Rectal smooth muscle tissue (tissue), 1 donor: ENCODE measurements at regions not wholly inside any gene's neighbourhood (a gene's known extent, or its start where the extent isn't known, plus 50 kb on each side); places are given as distances from the start of the nearest gene placed in this dataset.

ENCODE experiments used
- H3K27ac ChIP-seq: one replicate; pipeline ENCODE4 v1.7.0; 2013; ENCODE audit warnings: low read depth, low read length, inconsistent platforms
- H3K27me3 ChIP-seq: one replicate; pipeline ENCODE4 v1.7.0; 2013; ENCODE audit warnings: low read length; ENCODE audit not compliant: control insufficient read depth, insufficient read depth
- H3K36me3 ChIP-seq: one replicate; pipeline ENCODE4 v1.7.0; 2013; ENCODE audit warnings: low read length; ENCODE audit not compliant: control insufficient read depth, insufficient read depth
- H3K4me1 ChIP-seq: one replicate; pipeline ENCODE4 v1.7.0; 2013; ENCODE audit warnings: low read length; ENCODE audit not compliant: control insufficient read depth, insufficient read depth
- H3K4me3 ChIP-seq: one replicate; pipeline ENCODE4 v1.7.0; 2013; ENCODE audit warnings: low read length
- H3K9ac ChIP-seq: one replicate; pipeline ENCODE4 v1.7.0; 2013; ENCODE audit warnings: low read length

DNA sequence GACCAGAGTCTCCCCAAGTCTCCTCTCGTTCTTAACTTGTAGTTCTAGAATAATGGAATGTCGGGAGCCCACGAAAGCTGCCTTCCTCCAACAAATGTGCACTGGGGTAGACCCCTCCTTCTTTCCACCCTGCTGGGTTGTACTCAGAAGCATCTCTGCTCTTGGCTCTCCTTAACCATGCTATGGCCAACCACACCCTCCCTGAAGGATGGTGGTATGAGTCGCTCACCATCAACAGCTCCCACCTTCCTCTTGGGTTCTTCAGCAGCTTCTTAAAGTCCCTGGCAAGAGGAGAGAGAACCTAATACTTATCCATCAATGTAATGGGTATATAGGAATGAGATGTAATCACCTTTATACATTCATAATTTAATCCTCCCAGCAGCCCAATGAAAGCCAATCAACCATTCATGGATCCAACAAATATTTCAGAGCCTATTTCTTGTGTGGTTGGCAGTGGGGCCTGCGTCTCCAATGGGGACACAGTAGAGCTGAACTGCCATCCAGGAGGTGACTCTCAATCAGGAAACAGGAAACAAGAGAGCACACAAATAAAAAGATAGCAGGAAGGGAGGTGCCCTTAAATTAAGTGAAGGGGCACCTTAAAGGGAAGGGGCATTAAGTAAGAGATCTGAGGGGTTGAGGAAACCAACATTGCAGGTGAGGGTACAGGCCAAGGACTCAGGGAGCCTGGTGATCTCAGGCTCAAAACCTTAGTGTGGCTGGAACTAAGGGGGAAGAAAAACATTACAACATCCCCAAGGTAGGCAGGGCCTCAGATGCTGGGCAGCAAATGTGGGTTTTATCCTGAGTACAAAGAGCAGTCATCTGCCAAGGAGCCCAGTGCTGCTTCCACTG is 64.4 kb upstream of the ETS2 start:
- Histone ChIP-seq H3K27ac (no peak overlapping the region), H3K9ac (no peak overlapping the region), H3K27me3 (no peaks in the 10 kb centered on the region), H3K36me3 (no peaks in the 10 kb centered on the region), H3K4me1 (no peaks in the 10 kb centered on the region), H3K4me3 (no peak overlapping the region)

DNA sequence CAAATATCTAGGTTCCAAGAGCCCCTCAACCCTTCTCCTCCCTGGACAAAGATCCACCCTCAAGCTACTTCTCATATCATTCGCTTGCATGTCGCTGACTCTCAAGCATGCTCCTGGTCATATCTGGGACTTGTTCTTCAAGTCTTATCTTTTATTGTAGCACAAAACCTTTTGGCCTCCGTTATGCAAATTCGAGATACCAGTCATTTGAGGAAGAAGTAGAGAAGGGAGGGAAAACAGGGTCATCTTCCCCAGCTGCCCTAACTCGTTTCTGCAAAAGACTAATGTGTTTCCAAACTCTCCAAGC is 63.8 kb upstream of the ETS2 start:
- no peaks in the 10 kb centered on the region for H3K36me3 ChIP-seq
- no peak overlapping the region for H3K9ac ChIP-seq
- no peak overlapping the region for H3K27ac ChIP-seq
- no peaks in the 10 kb centered on the region for H3K4me1 ChIP-seq
- H3K4me3 ChIP-seq = no peak overlapping the region
- H3K27me3 ChIP-seq = no peaks in the 10 kb centered on the region

DNA sequence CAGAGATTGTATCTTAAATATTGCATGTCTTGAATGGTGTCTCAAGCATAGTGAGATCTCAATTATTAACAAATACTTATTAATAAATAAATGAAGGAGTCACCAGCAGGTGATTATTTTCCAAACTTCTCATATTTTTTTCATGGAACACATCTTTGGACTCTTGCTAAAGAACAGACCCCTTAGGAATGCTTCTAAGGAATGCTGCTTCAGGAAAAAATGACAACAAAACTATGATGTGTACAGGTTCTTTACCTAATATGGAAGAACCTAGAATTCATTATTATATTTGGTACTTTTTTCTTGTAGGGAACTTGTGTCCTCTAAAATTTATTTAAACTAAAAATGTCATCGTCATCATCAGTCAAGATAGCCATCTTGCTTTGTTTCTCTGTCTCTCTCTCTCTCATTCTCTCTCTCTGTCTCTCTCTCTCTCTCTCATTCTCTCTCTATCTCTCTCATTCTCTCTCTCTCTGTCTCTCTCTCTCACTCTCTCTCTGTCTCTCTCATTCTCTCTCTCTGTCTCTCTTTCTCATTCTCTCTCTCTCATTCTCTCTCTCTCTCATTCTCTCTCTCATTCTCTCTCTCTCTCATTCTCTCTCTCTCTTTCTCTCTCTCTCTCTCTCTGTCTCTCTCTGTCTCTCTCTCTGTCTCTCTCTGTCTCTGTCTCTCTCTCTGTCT is 63.0 kb upstream of the ETS2 start:
- Histone ChIP-seq H3K36me3 (no peaks in the 10 kb centered on the region), H3K4me1 (no peaks in the 10 kb centered on the region), H3K4me3 (no peak overlapping the region), H3K9ac (no peak overlapping the region), H3K27me3 (no peaks in the 10 kb centered on the region), H3K27ac (no peak overlapping the region)

DNA sequence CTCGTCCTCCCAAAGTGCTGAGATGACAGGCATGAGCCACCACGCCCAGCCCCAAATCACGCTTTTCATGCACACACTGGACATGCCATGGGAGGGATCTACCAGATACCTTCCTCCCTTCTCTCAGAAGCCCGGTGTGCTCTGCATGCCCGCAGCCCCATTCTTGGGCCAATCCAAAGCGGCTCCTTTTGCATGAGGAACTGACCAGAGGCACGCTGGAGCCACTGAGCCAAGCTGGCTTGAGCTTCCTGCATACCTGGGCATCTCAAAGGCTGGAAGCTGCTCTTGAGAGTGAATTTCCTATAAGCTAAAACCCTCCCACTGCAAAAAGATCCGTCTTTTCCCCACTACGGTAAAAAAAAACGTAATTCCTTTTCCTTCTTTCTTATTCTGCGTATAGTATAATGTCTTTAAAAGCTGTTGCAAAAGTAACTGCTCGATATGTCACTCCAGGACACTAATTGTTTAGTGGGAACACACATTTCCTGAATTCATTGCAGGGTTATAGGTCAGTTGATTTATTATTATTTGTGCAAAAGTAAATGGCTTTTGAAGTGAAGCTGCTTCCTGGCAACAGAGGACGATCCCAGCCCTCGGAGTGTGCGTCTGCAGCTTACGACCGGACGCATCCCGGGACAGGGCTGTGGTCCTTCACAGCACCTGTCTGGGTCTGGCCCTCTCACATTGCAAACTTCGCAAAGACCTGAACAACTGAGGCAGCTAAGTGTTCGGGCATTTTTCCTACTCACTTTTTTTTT is 61.8 kb upstream of the ETS2 start:
- Histone ChIP-seq H3K27me3 (no peaks in the 10 kb centered on the region), H3K27ac (no peak overlapping the region), H3K4me3 (no peak overlapping the region), H3K36me3 (no peaks in the 10 kb centered on the region), H3K9ac (no peak overlapping the region), H3K4me1 (no peaks in the 10 kb centered on the region)

DNA sequence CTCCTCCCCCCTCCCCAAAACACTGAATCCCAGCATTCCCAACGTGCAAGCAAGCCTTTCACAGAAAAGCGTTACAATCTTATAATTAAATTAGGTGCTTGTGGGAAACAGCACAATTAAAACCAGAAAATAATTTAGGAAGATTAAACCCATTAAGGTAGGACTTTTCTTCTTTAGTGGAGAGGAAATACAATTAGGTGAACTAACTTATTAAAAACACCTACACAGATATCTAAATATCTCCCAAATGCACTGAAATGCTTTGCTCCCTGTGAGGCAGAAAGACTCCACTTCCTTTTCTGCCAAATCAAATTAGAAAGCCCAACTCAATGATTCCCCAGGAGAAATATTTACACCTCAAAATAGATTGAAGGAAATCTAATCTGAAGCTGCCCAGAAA is 60.9 kb upstream of the ETS2 start:
- Histone ChIP-seq H3K4me1 (no peaks in the 10 kb centered on the region), H3K27ac (no peak overlapping the region), H3K4me3 (no peak overlapping the region), H3K9ac (no peak overlapping the region), H3K27me3 (no peaks in the 10 kb centered on the region), H3K36me3 (no peaks in the 10 kb centered on the region)

DNA sequence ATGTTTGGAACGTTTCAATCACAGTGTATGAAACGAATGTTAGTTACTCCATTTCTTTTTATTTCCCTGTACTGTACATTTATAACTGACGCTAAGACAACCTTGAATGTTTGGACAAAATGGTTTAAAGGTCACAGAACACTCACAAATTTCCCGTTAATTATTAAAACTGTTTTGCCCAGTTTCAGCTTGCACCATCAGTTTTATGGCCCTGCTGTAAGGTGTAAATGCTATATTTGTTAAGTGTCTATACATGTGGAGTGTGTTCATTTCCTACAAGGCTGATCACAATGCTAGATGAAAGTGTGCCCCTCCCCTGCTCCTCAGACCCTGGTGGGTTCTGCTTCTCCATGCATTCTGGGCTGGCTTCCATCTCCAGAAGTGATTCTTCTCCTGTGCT is 57.9 kb upstream of the ETS2 start:
- H3K27me3 ChIP-seq = no peaks in the 10 kb centered on the region
- no peak overlapping the region for H3K9ac ChIP-seq
- H3K27ac ChIP-seq = no peak overlapping the region
- no peak overlapping the region for H3K4me3 ChIP-seq
- H3K36me3 ChIP-seq = no peaks in the 10 kb centered on the region
- H3K4me1 ChIP-seq = no peaks in the 10 kb centered on the region

DNA sequence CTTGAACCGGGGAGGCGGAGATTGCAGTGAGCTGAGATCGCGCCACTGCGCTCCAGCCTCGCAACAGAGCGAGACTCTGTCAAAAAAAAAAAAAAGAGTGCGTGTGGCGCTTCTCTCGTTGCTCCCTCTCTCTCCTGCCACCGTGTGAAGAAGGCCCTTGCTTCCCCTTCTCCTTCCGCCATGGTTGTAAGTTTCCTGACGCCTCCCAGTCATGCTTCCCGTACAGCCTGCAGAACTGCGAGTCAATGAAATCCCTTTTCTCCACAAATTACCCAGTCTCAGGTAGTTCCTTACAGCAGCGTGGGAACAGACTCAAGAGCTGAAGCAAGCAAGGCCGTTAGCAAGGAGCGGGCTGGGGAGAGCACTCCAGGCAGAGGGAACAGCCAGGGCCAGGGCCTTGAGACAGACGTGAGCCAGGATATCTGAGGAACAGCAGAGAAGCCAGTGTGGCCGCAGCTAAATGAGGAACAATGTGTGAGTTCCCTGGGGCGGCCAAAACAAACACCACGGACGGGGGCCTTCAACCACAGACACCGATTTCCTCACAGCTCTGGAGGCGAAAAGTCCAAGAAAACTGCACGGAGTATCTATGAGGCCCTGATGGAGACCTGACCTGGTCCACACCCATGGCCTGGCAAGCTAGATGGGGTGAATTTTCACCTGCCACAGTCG is 54.2 kb upstream of the ETS2 start:
- Histone ChIP-seq H3K27ac (no peak overlapping the region), H3K36me3 (no peaks in the 10 kb centered on the region), H3K9ac (no peak overlapping the region), H3K4me3 (no peak overlapping the region), H3K4me1 (peaks cover 9% of the 10 kb centered on the region), H3K27me3 (no peaks in the 10 kb centered on the region)

DNA sequence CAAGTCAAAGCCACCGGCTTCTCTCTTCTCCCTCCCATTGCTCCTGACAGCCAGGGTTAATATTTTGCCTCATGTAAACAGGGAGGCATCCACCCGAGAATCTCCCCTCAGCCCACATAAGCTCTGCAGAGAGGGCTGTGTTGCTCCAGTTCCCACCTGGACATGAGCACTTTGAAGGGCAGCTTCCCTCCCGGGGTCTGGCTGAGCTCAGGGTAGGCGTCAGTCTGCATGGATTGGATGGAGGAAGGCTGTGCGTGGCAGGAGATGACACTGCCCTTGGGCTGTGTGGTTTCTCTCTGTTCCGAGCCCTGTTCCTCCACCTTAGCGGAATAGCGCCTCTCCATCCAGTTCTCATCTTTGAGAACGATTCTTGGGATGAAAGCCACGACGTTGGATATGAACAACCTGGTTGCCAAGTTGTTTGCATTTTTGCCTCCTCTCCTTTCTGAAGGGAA is 53.7 kb upstream of the ETS2 start:
- H3K4me1 ChIP-seq = peaks cover 14% of the 10 kb centered on the region
- no peaks in the 10 kb centered on the region for H3K27me3 ChIP-seq
- no peaks in the 10 kb centered on the region for H3K36me3 ChIP-seq
- no peak overlapping the region for H3K27ac ChIP-seq
- no peak overlapping the region for H3K4me3 ChIP-seq
- no peak overlapping the region for H3K9ac ChIP-seq

DNA sequence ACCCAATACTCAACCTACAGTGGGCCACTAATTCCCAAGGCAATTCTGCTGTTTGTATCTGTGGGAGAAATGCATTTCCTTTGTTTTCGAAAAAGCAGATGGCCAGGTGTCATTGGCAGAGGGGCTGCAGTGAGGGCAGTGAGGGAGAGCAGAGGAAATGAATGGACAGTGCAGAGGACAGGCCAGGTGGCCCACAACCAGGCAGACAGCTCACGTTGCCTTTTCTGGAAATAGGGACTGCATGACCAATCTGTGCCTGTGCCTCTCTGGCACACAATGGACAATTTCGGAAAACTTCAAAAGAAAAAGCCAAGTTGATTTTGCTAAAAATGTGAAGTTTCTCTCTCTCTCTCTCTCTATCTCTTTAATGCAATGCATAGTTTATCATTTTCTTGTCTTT is 52.6 kb upstream of the ETS2 start:
- Histone ChIP-seq H3K27ac (no peak overlapping the region), H3K9ac (no peak overlapping the region), H3K36me3 (no peaks in the 10 kb centered on the region), H3K27me3 (no peaks in the 10 kb centered on the region), H3K4me3 (no peak overlapping the region), H3K4me1 (peaks cover 14% of the 10 kb centered on the region)

DNA sequence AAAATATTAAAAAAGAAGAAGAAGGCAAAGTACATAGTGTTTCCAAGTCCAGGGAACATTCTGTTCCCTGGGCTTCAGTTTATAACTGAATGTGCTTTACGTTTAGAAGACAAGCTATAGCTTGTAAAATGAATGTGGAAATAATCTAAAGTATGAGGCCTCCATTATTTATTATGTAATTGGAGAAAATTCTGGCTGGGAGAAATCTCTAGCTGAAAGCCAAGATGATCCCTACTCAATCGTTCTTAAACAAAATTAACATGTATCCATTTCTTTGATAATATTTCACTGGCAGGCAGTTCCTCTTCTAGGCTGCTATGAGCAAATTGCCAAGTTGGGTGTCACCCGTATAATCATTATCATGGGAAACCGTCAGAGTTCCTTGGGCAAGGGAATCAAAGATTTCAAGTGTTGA is 52.2 kb upstream of the ETS2 start:
- H3K4me3 ChIP-seq = no peak overlapping the region
- H3K27me3 ChIP-seq = no peaks in the 10 kb centered on the region
- peaks cover 14% of the 10 kb centered on the region for H3K4me1 ChIP-seq
- H3K9ac ChIP-seq = no peak overlapping the region
- H3K27ac ChIP-seq = no peak overlapping the region
- H3K36me3 ChIP-seq = no peaks in the 10 kb centered on the region
